HG02642 (cell line): ENCODE measurements at regions not wholly inside any gene's neighbourhood (a gene's known extent, or its start where the extent isn't known, plus 50 kb on each side); places are given as distances from the start of the nearest gene placed in this dataset.

Experiments used
- ATAC-seq: cut with Tn5 transposase; IDR thresholded peaks from one replicate; pipeline ENCODE4 v1.9.1; 2021; ENCODE audit warnings: mild to moderate bottlenecking; ENCODE audit not compliant: unreplicated experiment, poor library complexity

- no peak for ATAC-seq
These were observed 614.6 kb upstream of the SOX11 start for GRCh38 chr2:5077479-5078089.

- no peak for ATAC-seq
These were observed 608.8 kb upstream of the SOX11 start for GRCh38 chr2:5083402-5083801.

GRCh38 chr2:5089409-5089808 is 602.8 kb upstream of the SOX11 start:
- ATAC-seq, result no peak

GRCh38 chr2:5093056-5093455 is 599.1 kb upstream of the SOX11 start:
- no peak for ATAC-seq

- no peak for ATAC-seq
These were observed 598.7 kb upstream of the SOX11 start for GRCh38 chr2:5093518-5093917.

- no peak for ATAC-seq
These were observed 598.0 kb upstream of the SOX11 start for GRCh38 chr2:5094192-5094591.

- no peak for ATAC-seq
These were observed 593.9 kb upstream of the SOX11 start for GRCh38 chr2:5098286-5098685.

- ATAC-seq, result no peak
These were observed 589.4 kb upstream of the SOX11 start for GRCh38 chr2:5102823-5103222.

- no peak for ATAC-seq
These were observed 580.6 kb upstream of the SOX11 start for GRCh38 chr2:5111581-5111980.

GRCh38 chr2:5119046-5119445 is 573.1 kb upstream of the SOX11 start:
- no peak for ATAC-seq

GRCh38 chr2:5121121-5121520 is 571.1 kb upstream of the SOX11 start:
- ATAC-seq, result no peak

- ATAC-seq, result no peak
These were observed 570.5 kb upstream of the SOX11 start for GRCh38 chr2:5121642-5122041.

- no peak for ATAC-seq
These were observed 568.5 kb upstream of the SOX11 start for GRCh38 chr2:5123582-5124196.

GRCh38 chr2:5125017-5125730 is 567.0 kb upstream of the SOX11 start:
- ATAC-seq, result no peak

GRCh38 chr2:5132281-5132680 is 559.9 kb upstream of the SOX11 start:
- no peak for ATAC-seq

- ATAC-seq, result no peak
These were observed 551.8 kb upstream of the SOX11 start for GRCh38 chr2:5140347-5140746.

GRCh38 chr2:5144159-5144558 is 548.0 kb upstream of the SOX11 start:
- no peak for ATAC-seq

- ATAC-seq, result no peak
These were observed 547.1 kb upstream of the SOX11 start for GRCh38 chr2:5145053-5145452.

GRCh38 chr2:5145801-5146200 is 546.4 kb upstream of the SOX11 start:
- ATAC-seq, result no peak

GRCh38 chr2:5148392-5149085 is 543.6 kb upstream of the SOX11 start:
- no peak for ATAC-seq

- no peak for ATAC-seq
These were observed 541.3 kb upstream of the SOX11 start for GRCh38 chr2:5150871-5151270.
